Endothelial cell of umbilical vein (primary cell): ENCODE measurements at regions not wholly inside any gene's neighbourhood (a gene's known extent, or its start where the extent isn't known, plus 50 kb on each side); places are given as distances from the start of the nearest gene placed in this dataset.

ENCODE experiments used
- BruUV-seq: library from RNA; stranded (reverse); fragments of 400-500 nt; replicated peaks from 2 replicates; lab custom pipeline; 2021; lab: Mats Ljungman, UMichigan
- CTCF ChIA-PET: fragments of 300-600, 350-600 bp; sonication (Branson Sonifier 250); formaldehyde crosslinking; loops from one replicate; lab custom pipeline; 2021; ENCODE audit warnings: antibody characterized with exemption, inconsistent platforms; lab: Charles Lee
- POLR2A ChIA-PET: fragments of 300-600, 350-600 bp; sonication (Branson Sonifier 250); formaldehyde crosslinking; loops from one replicate; lab custom pipeline; 2021; ENCODE audit warnings: antibody characterized with exemption, inconsistent platforms; lab: Charles Lee
- DNase-seq: peaks from one replicate; pipeline ENCODE4 v3.0.0-alpha.2; 2011; ENCODE audit warnings: low read depth, low spot score
- FAIRE-seq: peaks from 2 replicates; lab custom pipeline; 2011; peaks lifted over from hg19 to GRCh38; lab: Jason Lieb, UNC
- H2AFZ ChIP-seq: 2 replicates; pipeline ENCODE4 v1.6.0; 2012; ENCODE audit warnings: low read depth, low read length, control low read depth, inconsistent platforms
- H3K27ac ChIP-seq: 2 replicates; pipeline ENCODE4 v1.5.1; 2011; ENCODE audit warnings: low read depth, mild to moderate bottlenecking, control low read depth, low read length, moderate library complexity; ENCODE audit not compliant: insufficient read depth
- H3K27me3 ChIP-seq, 2 experiments: 2 replicates each; pipeline versions ENCODE4 v1.6.0 to v1.6.1; 2011; ENCODE audit warnings: low read length in 2 of 2, mixed read lengths in 1 of 2; ENCODE audit not compliant: control insufficient read depth in 2 of 2, insufficient read depth in 2 of 2
- H3K36me3 ChIP-seq, 2 experiments: 2 replicates in 1 of 2; 3 replicates in 1 of 2; pipeline ENCODE4 v1.5.1; 2011; ENCODE audit warnings: low read length in 2 of 2, mild to moderate bottlenecking in 1 of 2, moderate library complexity in 1 of 2; ENCODE audit not compliant: control insufficient read depth in 2 of 2, insufficient read depth in 2 of 2; ENCODE audit errors: extremely low read depth in 1 of 2
- H3K4me1 ChIP-seq: 3 replicates; pipeline ENCODE4 v1.5.1; 2011; ENCODE audit warnings: mild to moderate bottlenecking, low read length; ENCODE audit not compliant: control insufficient read depth, insufficient read depth; ENCODE audit errors: extremely low read depth
- H3K4me2 ChIP-seq: 2 replicates; pipeline ENCODE4 v1.6.1; 2011; ENCODE audit warnings: low read length, control low read depth, mixed read lengths; ENCODE audit not compliant: insufficient read depth
- H3K4me3 ChIP-seq, 3 experiments: fragments of 200-600 bp in 1 of 3; sonication (generic), shearing (Covaris generic) in 1 of 3; replicated peaks in 1 of 3; 2 replicates each; pipeline ENCODE4 v1.5.1; 2011 to 2016; ENCODE audit warnings: control low read depth in 3 of 3, low read length in 3 of 3, mild to moderate bottlenecking in 2 of 3, inconsistent platforms in 1 of 3, low read depth in 1 of 3, moderate library complexity in 1 of 3; ENCODE audit not compliant: insufficient read depth in 1 of 3
- H3K79me2 ChIP-seq: 2 replicates; pipeline ENCODE4 v1.6.0; 2012; ENCODE audit warnings: low read length, inconsistent platforms; ENCODE audit not compliant: control insufficient read depth, insufficient read depth
- H3K9ac ChIP-seq: replicated peaks from 2 replicates; pipeline ENCODE3; 2011; ENCODE audit warnings: low read length, control low read depth; ENCODE audit not compliant: insufficient read depth; ENCODE audit errors: extremely low read depth
- H3K9me1 ChIP-seq: replicated peaks from 3 replicates; pipeline ENCODE4 v1.6.0; 2011; ENCODE audit warnings: mild to moderate bottlenecking, low read length; ENCODE audit not compliant: control insufficient read depth, insufficient read depth; ENCODE audit errors: extremely low read depth
- H3K9me3 ChIP-seq: replicated peaks from 2 replicates; pipeline ENCODE4 v1.5.1; 2012; ENCODE audit warnings: low read length, inconsistent platforms; ENCODE audit not compliant: control insufficient read depth, insufficient read depth
- H4K20me1 ChIP-seq: replicated peaks from 2 replicates; pipeline ENCODE3; 2011; ENCODE audit warnings: mild to moderate bottlenecking, low read length; ENCODE audit not compliant: control insufficient read depth, insufficient read depth; ENCODE audit errors: extremely low read depth
- EZH2 ChIP-seq: IDR thresholded peaks from 2 replicates; pipeline ENCODE4 v1.6.1; 2012; ENCODE audit warnings: borderline replicate concordance, low read depth, mild to moderate bottlenecking, moderate library complexity, low read length, inconsistent platforms; ENCODE audit not compliant: severe bottlenecking
- FOS ChIP-seq: IDR thresholded peaks from 2 replicates; pipeline ENCODE4 v1.6.1; 2011; ENCODE audit warnings: mild to moderate bottlenecking, low read length, moderate library complexity, borderline replicate concordance; ENCODE audit not compliant: insufficient read depth
- GATA2 ChIP-seq: IDR thresholded peaks from 2 replicates; pipeline ENCODE4 v1.7.0; 2011; ENCODE audit warnings: low read depth, mild to moderate bottlenecking, moderate library complexity, mixed read lengths, low read length; ENCODE audit not compliant: insufficient read length, insufficient read depth
- JUN ChIP-seq: IDR thresholded peaks from 2 replicates; pipeline ENCODE4 v1.6.1; 2011; ENCODE audit warnings: borderline replicate concordance, low read depth; ENCODE audit not compliant: insufficient read length, insufficient read depth
- MAX ChIP-seq: IDR thresholded peaks from 2 replicates; pipeline ENCODE4 v1.6.1; 2011; ENCODE audit not compliant: insufficient read depth, insufficient read length
- MYC ChIP-seq: IDR thresholded peaks from one replicate; pipeline ENCODE4 v1.6.1; 2011; ENCODE audit warnings: mild to moderate bottlenecking, low read depth, low read length
- POLR2A ChIP-seq: IDR thresholded peaks from 2 replicates; pipeline ENCODE4 v1.6.1; 2012; ENCODE audit warnings: low read depth, mild to moderate bottlenecking, control low read depth, low read length
- POLR2AphosphoS5 ChIP-seq: IDR thresholded peaks from 2 replicates; pipeline ENCODE4 v1.6.1; 2012; ENCODE audit warnings: low read depth, mild to moderate bottlenecking, control low read depth, low read length, moderate library complexity; ENCODE audit not compliant: insufficient read depth
- dilution Hi-C: fragments of 300-500 bp; cut with MboI; formaldehyde crosslinking; loops from one replicate; pipeline ENCODE4 v1.15.0; 2019; ENCODE audit warnings: low sequenced_read_pairs; ENCODE audit not compliant: extremely low pct_ligation_motif_present
- intact Hi-C: fragments of 100-400 bp; cut with micrococcal nuclease; formaldehyde crosslinking; loops from one replicate; pipeline ENCODE4 v1.10.0; 2022
- TF ChIP-seq, protein P1 (sequence below), 2 donors: IDR thresholded peaks; 1 replicate in 1 of 2; 2 replicates in 1 of 2; pipeline ENCODE4 v1.5.1; 2011; ENCODE audit warnings: low read length in 2 of 2, mild to moderate bottlenecking in 2 of 2, moderate library complexity in 2 of 2, control low read depth in 1 of 2, inconsistent platforms in 1 of 2, low read depth in 1 of 2; ENCODE audit not compliant: insufficient read depth in 1 of 2; ENCODE audit errors: extremely low read depth in 1 of 2

- H3K9me1 ChIP-seq: no peaks in the 10 kb centered on the region
- ChIA-PET POLR2A (no interaction called here), CTCF (interaction anchor here (0.6 kb wide), 1 partner anchor 1434 kb away, joined by 3 read pairs; no protein-coding TSS in a partner anchor)
- no peaks in the 10 kb centered on the region for H3K79me2 ChIP-seq
- no peak overlapping the region for H3K4me3 ChIP-seq
- BruUV-seq: no TSS peak
- no peaks in the 10 kb centered on the region for H4K20me1 ChIP-seq
- H3K36me3 ChIP-seq: no peaks in the 10 kb centered on the region
- TF ChIP-seq MAX: no peak
- TF ChIP-seq POLR2A: no peak
- TF ChIP-seq JUN: no peak
- TF ChIP-seq GATA2: no peak
- no peak for TF ChIP-seq MYC
- TF ChIP-seq POLR2AphosphoS5: no peak
- TF ChIP-seq, protein P1, sequence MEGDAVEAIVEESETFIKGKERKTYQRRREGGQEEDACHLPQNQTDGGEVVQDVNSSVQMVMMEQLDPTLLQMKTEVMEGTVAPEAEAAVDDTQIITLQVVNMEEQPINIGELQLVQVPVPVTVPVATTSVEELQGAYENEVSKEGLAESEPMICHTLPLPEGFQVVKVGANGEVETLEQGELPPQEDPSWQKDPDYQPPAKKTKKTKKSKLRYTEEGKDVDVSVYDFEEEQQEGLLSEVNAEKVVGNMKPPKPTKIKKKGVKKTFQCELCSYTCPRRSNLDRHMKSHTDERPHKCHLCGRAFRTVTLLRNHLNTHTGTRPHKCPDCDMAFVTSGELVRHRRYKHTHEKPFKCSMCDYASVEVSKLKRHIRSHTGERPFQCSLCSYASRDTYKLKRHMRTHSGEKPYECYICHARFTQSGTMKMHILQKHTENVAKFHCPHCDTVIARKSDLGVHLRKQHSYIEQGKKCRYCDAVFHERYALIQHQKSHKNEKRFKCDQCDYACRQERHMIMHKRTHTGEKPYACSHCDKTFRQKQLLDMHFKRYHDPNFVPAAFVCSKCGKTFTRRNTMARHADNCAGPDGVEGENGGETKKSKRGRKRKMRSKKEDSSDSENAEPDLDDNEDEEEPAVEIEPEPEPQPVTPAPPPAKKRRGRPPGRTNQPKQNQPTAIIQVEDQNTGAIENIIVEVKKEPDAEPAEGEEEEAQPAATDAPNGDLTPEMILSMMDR (IDR thresholded peaks at IDR 0.05; ENCODE audit: extremely low read depth in 1 of 2, insufficient read depth in 1 of 2, low read depth in 1 of 2, low read length in 2 of 2): no peak
- no peak for TF ChIP-seq EZH2
- no peak for TF ChIP-seq FOS
- intact Hi-C loops (no loop called here), dilution Hi-C loops (no loop called here)
- H3K9me3 ChIP-seq: no peaks in the 10 kb centered on the region
- no peak overlapping the region for H3K4me2 ChIP-seq
- FAIRE-seq (no peak), DNase-seq (no peak)
- H3K27ac ChIP-seq: no peak overlapping the region
- no peak overlapping the region for H3K9ac ChIP-seq
- H3K4me1 ChIP-seq: no peaks in the 10 kb centered on the region
- no peak overlapping the region for H2AFZ ChIP-seq
- H3K27me3 ChIP-seq: no peaks in the 10 kb centered on the region
These were observed 280.3 kb downstream of the OMA1 start for GRCh38 chr1:58266242-58266641.
